Panc1 (cell line): ENCODE measurements at regions not wholly inside any gene's neighbourhood (a gene's known extent, or its start where the extent isn't known, plus 50 kb on each side); places are given as distances from the start of the nearest gene placed in this dataset.

Source experiments
- CTCF ChIP-seq: fragments of 450-650 bp; IDR thresholded peaks from 2 replicates; pipeline ENCODE4 v1.5.1; 2017; ENCODE audit warnings: mild to moderate bottlenecking
- SIN3A ChIP-seq: IDR thresholded peaks from 2 replicates; pipeline ENCODE4 v1.6.1; 2012; ENCODE audit warnings: low read depth, mild to moderate bottlenecking, low read length, moderate library complexity, borderline replicate concordance; ENCODE audit not compliant: insufficient read depth

- TF ChIP-seq CTCF (no peak), SIN3A (no peak)
Observed at GRCh38 chr10:6889718-6890117, 309.6 kb upstream of the PRKCQ start.
